ENCODE measurements at regions not wholly inside any gene's neighbourhood (a gene's known extent, or its start where the extent isn't known, plus 50 kb on each side); places are given as distances from the start of the nearest gene placed in this dataset.
A peak's percentile ranks its signal among the peaks of the same experiment; 100 is the strongest.

GRCh38 chr2:175450029-175450760 is 268.7 kb upstream of the ATP5MC3 start:
- no peak for TF ChIP-seq TEAD4 (IDR thresholded peaks at IDR 0.05)
- TF ChIP-seq CREB1 (IDR thresholded peaks at IDR 0.05; ENCODE audit: low read depth) = no peak
- no peak for TF ChIP-seq EGR1 (IDR thresholded peaks at IDR 0.05)
- no peak for TF ChIP-seq USF1 (IDR thresholded peaks at IDR 0.05)
- 0 out of 2 replicates have a peak, but pooled peaks have one; percentile 13 for TF ChIP-seq NFIC (IDR thresholded peaks at IDR 0.05)
- TF ChIP-seq REST (IDR thresholded peaks at IDR 0.05; ENCODE audit: low read depth) = no peak

- TF ChIP-seq CEBPB (IDR thresholded peaks at IDR 0.05) (no peak), FOXM1 (IDR thresholded peaks at IDR 0.05; ENCODE audit: borderline replicate concordance, low read depth) (no peak)
Observed at GRCh38 chr2:175449616-175450015, 268.1 kb upstream of the ATP5MC3 start.

GRCh38 chr2:175446201-175446600 is 264.7 kb upstream of the ATP5MC3 start:
- no peak for TF ChIP-seq CREB1 (IDR thresholded peaks at IDR 0.05; ENCODE audit: low read depth)
- no peak for TF ChIP-seq EGR1 (IDR thresholded peaks at IDR 0.05)
- no peak for TF ChIP-seq USF1 (IDR thresholded peaks at IDR 0.05)
- TF ChIP-seq CEBPB (IDR thresholded peaks at IDR 0.05) = no peak
- TF ChIP-seq ZBTB7A (IDR thresholded peaks at IDR 0.05; ENCODE audit: low read depth) = no peak
- TF ChIP-seq YY1 (IDR thresholded peaks at IDR 0.05; ENCODE audit: low read depth) = no peak
- TF ChIP-seq TEAD4 (IDR thresholded peaks at IDR 0.05) = no peak
- TF ChIP-seq FOXM1 (IDR thresholded peaks at IDR 0.05; ENCODE audit: borderline replicate concordance, low read depth) = no peak
- no peak for TF ChIP-seq TAF1 (IDR thresholded peaks at IDR 0.05; ENCODE audit: low read depth)

GRCh38 chr2:175445281-175445680 is 263.8 kb upstream of the ATP5MC3 start:
- TF ChIP-seq CREB1 (IDR thresholded peaks at IDR 0.05; ENCODE audit: low read depth) = no peak
- no peak for TF ChIP-seq YY1 (IDR thresholded peaks at IDR 0.05; ENCODE audit: low read depth)
- TF ChIP-seq CEBPB (IDR thresholded peaks at IDR 0.05) = no peak
- no peak for TF ChIP-seq USF1 (IDR thresholded peaks at IDR 0.05)
- TF ChIP-seq EGR1 (IDR thresholded peaks at IDR 0.05) = no peak
- TF ChIP-seq MAX (IDR thresholded peaks at IDR 0.05) = no peak
- TF ChIP-seq REST (IDR thresholded peaks at IDR 0.05; ENCODE audit: low read depth) = no peak
- no peak for TF ChIP-seq EP300 (IDR thresholded peaks at IDR 0.05; ENCODE audit: borderline replicate concordance)
- no peak for TF ChIP-seq TCF12 (IDR thresholded peaks at IDR 0.05; ENCODE audit: low read depth)
- TF ChIP-seq ZBTB7A (IDR thresholded peaks at IDR 0.05; ENCODE audit: low read depth) = no peak
- no peak for TF ChIP-seq RAD21 (IDR thresholded peaks at IDR 0.05; ENCODE audit: low read depth)
- TF ChIP-seq FOXM1 (IDR thresholded peaks at IDR 0.05; ENCODE audit: borderline replicate concordance, low read depth) = no peak
- no peak for TF ChIP-seq TAF1 (IDR thresholded peaks at IDR 0.05; ENCODE audit: low read depth)
- TF ChIP-seq TEAD4 (IDR thresholded peaks at IDR 0.05) = no peak
- TF ChIP-seq NFIC (IDR thresholded peaks at IDR 0.05) = no peak

GRCh38 chr2:175442441-175442840 is 260.9 kb upstream of the ATP5MC3 start:
- no peak for TF ChIP-seq EGR1 (IDR thresholded peaks at IDR 0.05)
- no peak for TF ChIP-seq MAX (IDR thresholded peaks at IDR 0.05)
- TF ChIP-seq TEAD4 (IDR thresholded peaks at IDR 0.05) = no peak
- TF ChIP-seq YY1 (IDR thresholded peaks at IDR 0.05; ENCODE audit: low read depth) = no peak
- no peak for TF ChIP-seq REST (IDR thresholded peaks at IDR 0.05; ENCODE audit: low read depth)
- no peak for TF ChIP-seq TCF12 (IDR thresholded peaks at IDR 0.05; ENCODE audit: low read depth)
- TF ChIP-seq TAF1 (IDR thresholded peaks at IDR 0.05; ENCODE audit: low read depth) = no peak
- TF ChIP-seq RAD21 (IDR thresholded peaks at IDR 0.05; ENCODE audit: low read depth) = no peak
- no peak for TF ChIP-seq FOXM1 (IDR thresholded peaks at IDR 0.05; ENCODE audit: borderline replicate concordance, low read depth)
- no peak for TF ChIP-seq CEBPB (IDR thresholded peaks at IDR 0.05)
